Mucosa of gallbladder (tissue), 1 donor: ENCODE measurements at regions not wholly inside any gene's neighbourhood (a gene's known extent, or its start where the extent isn't known, plus 50 kb on each side); places are given as distances from the start of the nearest gene placed in this dataset.

Experiments
- DNase-seq: peaks from one replicate; pipeline ENCODE4 v3.0.0-alpha.2; 2020; ENCODE audit warnings: low spot score
- donor health status: DM: no; HTN: no; CAD: no.

DNA sequence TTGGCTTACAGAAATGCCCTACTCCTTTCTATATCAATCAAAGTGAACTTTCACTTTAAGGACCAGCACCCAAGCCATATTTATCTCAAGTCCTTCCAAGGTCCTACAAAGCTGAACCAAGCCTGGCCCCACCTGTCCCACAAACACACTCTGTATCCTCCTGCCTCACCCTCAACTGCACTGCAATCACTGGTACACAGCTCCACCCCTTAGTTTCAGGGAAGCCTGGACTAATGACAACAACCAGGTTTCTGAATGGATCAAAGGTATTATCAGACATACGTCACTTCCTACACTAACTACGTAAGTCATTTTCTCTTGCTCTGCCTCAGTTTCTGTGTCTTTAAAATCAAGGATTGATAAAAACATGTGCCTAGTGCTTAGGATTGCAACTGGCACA lies 205.6 kb upstream of the HS3ST1 start:
- DNase-seq, result peak; percentile 55

DNA sequence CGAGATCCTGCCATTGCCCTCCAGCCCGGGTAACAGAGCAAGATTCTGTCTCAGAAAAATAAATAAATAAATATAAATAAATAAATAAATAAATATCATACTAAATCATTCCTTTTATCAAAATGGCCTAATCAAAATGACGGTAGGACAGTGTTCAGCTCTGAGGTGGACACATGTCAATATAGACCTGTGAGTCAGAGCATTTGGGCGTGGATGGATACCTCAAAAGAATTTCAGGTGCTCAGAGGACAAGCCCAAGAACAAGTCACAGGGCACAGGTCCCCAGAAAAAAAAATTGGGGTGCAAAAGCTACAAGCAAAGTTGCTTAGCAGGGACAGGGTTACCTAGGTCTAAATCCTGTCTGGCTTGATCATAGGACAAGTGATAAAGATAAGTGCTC lies 204.7 kb upstream of the HS3ST1 start:
- DNase-seq, result no peak

DNA sequence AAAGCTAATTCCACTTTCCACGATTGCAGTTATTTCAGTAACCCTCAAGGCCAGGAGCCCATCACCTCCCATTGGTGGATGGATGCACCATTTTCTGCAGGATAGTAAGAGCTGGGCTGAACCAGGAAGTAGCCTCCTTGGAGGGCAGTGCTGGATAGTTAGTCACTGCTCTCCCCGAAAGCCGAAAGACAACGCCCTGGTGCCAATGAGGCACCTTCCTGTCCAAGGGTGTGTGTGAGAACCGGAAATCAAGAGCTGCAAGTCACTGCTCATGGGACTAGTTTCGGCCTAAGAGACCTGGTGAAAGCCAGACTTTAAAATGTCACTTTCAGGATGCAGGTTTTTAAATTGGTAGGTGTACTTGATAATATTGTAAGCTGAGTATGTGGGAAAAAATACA lies 203.8 kb upstream of the HS3ST1 start:
- no peak for DNase-seq

DNA sequence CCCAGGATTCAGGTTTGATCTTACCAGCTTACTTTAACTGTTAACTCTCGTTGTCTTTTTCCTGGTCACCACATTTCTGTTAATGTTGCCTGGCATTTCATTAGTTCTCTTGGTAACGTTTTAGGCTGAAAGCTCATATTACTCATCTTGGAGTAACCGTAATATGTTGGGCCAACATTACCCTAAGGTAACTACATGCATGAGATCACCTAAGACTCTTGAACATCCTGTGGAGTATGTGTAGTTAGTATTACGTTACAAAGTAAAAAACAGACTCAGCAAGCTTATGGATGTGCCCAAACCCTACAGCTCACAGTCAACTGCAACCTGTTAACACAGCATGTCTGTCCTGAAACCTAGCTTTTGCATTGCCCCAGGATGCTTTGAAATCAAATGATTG lies 203.3 kb upstream of the HS3ST1 start:
- DNase-seq, result no peak

DNA sequence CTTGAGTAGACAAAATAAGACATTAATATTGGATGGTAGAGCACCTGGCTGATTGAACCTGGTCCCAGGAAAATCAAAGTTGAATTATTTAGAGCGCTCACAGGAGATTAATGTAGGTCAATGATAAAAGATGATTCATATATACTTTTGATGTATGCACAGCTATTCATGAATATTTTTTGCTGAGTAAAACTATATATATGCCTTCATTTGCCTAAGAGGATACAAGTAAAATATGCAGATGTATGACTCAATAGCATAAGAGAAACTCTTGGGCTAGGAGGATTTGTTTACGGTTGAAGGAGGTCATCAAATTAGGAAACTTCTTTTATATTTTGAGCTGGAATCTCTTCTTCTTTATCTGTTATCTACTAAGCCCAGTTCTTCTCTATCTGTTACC lies 202.7 kb upstream of the HS3ST1 start:
- no peak for DNase-seq

DNA sequence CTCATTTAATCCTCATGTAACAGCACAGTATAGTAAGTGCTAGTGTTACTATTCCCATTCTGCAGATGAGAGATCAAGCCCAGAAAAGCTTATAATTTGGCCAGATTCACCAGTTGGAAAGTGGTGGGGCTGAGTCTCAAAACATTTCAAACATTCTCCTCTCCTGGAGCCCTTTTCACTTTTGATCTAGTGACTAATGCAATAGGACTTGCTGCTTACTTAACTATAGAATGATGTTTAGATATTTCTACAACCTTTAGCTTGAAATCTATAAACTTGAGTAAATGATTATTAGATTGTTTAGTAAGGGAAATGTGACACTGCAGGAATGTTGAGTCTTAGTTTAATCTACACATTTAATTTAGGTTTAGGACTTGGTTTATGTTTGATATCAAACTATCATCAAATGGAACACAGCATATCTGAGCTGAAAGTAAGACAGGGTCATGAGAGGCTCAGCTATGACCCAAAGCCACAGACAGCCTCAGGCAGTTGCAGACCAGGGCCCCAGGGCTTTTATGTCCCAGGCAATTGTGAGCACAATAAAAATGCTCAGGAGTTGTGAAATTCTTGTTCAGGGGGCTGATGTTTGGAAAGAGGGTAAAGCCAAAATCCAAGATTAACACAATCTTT lies 199.5 kb upstream of the HS3ST1 start:
- no peak for DNase-seq

DNA sequence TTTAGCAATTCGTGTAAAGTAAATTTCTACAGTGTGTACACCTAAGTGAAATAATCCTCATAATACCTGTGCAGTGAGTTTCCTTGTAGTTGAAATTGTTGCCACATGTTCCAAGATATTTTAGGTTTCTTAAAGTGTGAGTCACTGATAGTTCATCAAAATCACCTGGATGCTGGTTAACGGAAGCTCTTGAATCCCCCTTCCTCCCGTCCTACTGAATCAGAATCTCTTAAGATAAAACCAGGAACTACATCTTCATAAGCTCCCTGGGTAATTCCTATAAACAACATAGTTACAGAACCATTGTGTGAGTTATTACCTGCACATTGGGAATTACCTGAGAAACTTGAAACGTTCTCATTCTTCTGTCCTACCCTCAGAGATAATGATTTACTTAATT lies 197.4 kb upstream of the HS3ST1 start:
- no peak for DNase-seq

DNA sequence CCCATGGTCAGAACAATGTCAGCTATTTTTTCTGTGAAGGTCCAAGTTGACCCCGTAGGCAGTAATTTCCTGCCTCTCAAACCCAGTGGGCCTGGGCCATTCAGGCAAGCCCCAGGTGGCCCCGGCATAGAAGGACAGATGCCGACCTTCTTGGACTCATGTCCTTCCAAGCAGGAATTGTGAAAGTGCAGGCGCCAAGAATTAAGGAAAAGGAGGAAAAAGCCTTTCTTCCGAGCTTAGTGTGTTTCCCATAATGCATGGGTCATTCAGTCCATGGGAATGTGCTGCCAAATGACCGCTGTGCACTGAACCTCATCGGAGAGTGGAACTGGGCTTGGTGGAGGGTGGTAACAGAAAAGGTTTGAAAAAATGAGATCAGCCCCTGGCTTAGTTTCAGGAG lies 196.5 kb upstream of the HS3ST1 start:
- no peak for DNase-seq

DNA sequence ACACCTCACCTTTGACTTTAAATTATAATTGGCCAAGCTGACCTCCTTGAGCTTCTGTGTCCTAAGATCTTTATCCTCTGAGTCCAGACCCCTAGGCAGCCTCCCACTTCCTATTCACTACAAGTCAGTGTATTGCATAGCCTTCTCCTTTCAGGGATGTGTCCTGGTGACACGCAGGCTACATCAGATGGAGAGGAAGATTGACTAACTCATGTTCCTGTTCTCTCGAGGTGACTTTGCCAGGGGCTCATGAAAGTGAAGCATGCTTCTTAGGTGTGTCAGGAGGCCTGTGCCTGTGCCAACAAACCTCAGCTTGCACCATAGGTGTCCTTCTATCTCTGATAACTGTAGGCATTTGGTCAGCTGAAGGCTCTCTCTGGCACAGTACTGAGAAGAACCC lies 195.7 kb upstream of the HS3ST1 start:
- DNase-seq, result peak; percentile 24

DNA sequence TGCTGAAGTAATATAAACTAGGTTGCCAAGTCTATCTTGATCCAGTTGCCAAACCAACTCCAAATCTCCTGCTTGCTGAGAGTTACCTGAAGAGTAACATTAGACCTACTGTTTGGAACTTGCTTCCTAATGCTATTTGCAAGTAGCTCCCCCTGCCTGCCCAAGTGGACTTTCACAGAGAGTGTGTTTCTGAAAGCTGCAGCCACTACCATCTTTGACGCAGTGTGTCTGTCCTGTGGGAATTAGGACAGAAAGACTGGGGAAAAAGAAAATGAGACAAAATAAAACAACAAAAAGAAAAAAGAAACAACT lies 195.0 kb upstream of the HS3ST1 start:
- DNase-seq, result peak; percentile 62

DNA sequence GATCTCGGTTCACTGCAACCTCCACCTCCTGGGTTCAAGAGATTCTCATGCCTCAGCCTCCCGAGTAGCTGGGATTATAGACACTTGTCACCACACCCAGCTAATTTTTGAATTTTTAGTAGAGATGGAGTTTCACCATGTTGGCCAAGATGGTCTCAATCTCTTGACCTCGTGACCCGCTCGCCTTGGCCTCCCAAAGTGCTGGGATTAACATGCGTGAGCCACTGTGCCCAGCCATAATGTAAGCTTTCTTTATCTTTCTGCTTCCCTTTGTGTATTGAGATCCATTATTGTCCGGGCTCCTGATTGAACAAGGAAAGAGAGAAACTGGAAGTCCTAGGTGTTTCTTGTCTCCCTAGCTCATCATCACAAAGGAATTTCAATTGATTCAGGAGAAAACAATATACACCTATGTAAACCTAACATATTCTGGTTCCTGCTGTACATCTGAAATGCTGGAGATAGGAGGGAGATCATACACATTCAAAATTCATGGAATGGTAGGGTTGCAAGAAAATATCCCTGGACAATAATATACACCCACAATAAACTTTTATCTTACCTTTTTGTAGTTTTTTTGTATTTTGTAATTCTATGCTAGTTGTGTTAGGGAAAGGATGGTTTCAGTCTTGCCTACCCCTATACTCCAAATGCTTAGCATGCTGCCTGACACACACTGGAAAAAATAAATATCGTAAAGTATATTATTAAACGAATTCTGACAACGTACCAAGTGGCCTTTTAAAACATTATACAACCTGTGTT lies 194.4 kb upstream of the HS3ST1 start:
- no peak for DNase-seq

DNA sequence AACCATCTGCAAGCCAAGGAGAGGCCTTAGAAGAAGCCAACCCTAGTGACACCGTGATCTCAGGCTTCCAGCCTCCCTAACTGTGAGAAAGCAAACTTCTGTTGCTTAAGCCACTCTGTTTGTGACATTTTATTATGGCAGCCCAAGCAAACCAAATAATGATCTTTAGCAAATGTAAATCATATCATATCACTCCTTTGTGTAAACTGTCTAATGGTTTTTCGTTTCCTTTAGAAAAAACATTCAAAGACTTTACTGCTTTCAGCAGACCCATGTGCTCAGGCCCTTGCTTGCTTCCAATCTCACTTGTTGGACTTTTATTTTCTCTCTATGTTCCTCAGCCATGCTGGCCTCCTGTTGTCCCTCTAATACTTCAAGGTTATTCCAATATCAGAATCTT lies 192.2 kb upstream of the HS3ST1 start:
- DNase-seq, result no peak

DNA sequence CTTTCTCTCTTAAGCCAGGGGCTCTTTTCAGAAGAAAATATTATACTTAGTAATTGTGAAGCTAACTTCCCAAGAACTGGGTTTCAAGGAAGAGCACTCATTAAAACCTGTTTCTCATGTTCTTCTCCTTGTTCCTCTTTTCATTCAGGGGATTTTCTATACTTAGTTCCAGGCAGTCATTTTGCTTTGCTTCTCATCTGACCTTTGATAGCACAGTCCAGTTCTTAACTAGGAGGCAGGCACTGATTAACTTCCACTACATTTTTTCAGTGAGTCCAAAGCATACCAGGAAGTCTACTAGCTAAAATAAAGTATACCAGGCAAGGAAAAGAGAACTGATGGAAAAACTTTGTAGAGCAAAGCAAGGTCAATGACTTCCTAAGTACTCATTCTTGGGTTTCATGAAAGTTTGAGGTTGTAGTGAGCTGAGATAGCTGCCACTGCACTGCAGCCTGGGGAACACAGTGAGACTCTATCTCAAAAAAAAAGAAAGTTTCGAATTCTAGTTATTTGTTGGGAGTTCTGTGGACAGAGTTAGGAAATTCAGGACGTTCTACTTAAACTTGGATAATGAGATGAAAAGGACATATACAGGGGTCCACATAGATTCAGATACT lies 190.1 kb upstream of the HS3ST1 start:
- peak; percentile 29 for DNase-seq

DNA sequence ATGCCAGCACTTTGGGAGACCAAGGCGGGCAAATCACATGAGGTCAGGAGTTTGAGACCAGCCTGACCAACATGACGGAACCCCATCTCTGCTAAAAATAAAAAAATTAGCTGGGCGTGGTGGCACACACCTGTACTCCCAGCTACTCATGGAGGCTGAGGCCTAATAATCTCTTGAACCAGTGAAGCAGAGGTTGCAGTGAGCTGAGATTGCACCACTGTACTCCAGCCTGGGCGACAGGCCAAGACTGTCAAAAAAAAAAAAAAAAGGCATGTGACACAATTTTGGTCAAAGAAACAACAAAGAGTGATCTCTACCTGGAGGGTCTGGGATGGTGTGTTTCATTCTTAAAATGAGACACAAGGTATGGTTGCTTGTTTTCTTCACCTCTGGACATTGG lies 188.2 kb upstream of the HS3ST1 start:
- no peak for DNase-seq

DNA sequence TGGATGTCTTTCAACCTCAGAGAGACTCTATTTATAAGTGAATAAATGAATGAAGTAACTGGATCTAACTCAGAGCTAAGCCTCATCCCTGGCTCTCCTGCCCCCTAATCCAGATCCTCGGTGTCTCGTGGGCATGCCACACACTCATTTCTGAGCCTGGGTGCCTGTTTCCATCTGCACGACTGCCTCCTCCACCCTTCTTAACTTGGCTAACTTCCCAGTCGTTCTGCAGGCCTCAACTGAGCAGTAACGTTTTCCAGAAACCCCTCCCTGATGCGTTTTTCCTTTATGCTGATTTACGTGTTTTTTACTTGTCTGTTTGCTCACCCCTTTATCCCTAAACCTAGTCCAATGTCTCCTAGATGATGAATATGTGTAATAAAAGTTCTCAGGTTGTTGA lies 186.9 kb upstream of the HS3ST1 start:
- DNase-seq, result no peak

DNA sequence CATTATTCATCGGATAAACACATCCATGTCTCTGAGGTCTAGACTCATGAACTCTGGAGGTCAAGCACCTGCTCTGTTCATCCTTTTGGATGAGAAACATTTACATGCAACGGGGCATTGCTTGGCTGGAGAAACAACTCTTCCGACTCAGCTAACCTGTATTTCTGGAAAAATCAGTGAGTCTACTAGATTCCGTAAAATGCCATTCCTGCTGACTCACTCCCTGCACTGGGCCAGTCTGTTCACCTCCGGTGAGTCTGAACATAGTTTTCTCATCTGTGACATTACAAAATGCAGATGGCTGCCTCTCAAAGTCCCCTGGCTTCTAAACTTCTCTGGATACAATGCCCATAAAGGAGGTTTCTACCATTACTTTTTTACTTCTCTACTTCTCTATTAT lies 185.7 kb upstream of the HS3ST1 start:
- DNase-seq, result peak; percentile 56

DNA sequence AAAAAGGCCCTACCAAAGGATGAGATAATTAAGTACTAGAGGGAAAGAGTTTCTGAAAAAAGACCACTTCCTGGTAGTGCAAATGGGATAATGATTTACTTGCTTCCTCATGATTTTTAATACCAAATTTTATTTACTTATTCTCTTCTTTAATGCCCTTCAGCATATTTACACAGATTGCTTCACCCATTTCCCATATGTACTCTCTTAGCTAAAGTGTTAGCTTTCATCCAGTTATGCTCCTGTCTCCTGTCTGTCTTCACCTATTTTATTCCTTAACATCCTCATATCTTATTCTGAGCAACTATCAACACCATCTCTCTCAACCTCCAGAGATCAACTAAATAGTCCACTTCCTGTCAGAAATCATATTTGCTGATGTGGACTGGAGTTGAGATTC lies 183.2 kb upstream of the HS3ST1 start:
- DNase-seq, result no peak

DNA sequence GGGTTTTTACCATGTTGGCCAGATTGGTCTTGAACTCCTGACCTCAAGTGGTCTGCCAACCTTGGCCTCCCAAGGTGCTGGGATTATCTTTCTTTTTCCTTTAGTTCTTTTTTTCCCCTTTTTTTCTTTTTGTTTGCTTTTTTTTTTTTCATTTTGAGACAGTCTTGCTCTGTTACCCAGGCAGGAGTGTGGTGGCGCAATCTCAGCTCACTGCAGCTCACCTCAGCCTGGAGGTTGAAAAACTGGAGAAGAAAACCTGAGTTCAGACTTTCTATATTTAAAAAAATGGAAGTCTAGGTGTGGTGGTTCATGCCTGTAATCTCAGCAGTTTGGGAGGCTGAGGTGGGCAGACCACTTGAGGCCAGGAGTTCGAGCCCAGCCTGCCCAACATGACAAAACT lies 181.1 kb upstream of the HS3ST1 start:
- DNase-seq, result no peak

DNA sequence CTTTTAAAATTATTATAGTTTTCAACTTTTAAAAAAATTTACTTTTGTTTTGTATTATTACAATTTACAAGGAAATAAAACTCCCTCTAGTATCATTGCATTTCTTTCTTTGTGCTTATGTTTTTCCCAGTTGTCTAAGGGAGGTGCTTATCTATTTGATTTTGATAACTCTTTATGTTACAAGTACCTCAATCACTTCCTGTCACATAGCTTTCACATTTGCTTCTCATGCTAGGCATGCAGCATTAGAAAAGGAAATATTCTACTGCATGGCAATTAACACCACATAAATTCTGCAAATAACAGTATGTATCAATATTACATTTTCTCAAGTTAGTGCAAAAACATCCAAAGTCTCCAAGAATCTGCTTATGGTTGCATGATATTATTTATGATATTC lies 180.3 kb upstream of the HS3ST1 start:
- DNase-seq, result no peak

DNA sequence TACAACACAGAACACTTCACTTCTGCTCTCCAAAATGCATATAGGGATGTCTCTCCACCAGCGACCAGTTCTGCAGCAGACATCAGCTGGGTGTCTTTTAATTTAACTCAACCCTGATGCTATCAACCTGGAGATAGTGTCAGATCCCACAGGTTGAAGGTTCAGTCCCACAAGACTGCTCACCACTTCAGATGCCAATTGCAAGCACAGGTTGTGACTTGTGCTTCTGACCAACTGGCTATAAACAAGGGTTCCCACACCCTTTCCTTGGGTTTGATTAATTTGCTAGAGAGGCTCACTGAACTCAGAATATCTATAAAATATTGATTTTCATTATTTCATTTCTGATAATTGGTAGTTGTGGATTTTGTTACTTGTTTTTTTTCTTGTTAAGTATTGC lies 177.4 kb upstream of the HS3ST1 start:
- no peak for DNase-seq

DNA sequence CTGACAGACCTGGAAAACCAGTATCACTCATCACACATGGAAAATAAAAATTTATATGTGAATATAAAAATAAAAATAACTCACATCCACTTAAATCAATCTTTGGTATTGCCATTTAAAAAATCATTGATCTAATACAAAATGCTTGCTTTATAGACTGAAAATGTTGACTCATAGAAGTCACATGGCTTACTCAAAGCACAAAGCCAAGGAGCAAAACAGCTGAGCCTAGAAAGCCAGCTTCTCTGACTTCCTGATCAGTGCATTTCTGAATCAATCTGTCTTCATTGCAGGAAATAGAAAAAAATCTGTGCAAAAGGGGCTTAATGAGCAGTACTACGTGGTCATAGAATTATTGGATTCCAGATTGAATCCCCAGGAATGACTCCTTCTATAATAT lies 176.9 kb upstream of the HS3ST1 start:
- DNase-seq, result no peak

DNA sequence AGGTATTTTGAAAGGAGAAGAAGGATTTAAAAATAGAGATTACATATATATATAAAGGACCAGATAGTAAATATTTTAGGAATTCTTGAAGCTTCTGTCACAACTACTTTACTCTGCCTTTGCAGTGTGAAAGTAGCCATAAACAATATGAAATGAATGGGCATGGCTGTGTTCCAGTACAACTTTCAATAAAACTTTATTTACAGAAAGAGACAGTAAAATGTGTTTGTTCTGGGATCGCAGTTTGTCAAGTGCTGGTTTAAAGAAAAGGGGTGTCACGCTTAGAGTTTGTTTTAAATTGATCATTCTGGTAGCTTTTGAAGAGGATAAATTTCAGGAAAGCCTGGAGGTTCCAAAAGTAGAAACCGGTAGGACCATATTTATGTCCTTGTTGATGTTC lies 176.1 kb upstream of the HS3ST1 start:
- DNase-seq, result no peak

DNA sequence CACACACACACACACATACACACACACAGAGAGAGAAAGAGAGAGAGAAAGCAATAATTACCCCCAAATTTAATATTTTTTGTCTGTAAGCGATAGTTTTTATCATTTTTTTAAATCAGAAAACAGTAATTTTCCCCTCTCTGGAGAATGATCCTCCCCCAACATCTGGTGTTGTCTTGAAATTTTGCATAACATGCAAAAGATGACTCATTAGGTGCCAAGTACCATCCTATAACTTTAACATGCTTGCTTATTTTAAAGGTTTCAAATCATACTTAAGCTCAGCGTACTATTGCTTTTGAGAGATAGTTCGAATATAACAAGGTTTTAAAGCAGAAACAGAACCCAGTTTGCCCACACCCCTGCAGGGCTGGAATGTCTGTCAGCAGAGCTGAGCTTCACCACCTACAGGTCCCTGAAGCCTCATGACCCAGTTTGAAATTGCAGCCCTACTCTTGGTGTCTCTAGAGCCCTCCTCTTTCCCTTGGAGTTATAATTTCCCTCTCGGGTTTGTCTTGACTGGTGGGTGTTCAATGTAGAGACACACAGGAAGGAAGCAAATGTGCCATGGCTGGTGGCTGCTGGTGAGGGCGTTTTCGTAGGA lies 175.0 kb upstream of the HS3ST1 start:
- no peak for DNase-seq
